Fibroblast of lung (primary cell): ENCODE measurements at regions not wholly inside any gene's neighbourhood (a gene's known extent, or its start where the extent isn't known, plus 50 kb on each side); places are given as distances from the start of the nearest gene placed in this dataset.

ENCODE experiments used
- EZH2 ChIP-seq: IDR thresholded peaks from 2 replicates; pipeline ENCODE4 v1.5.1; 2012; ENCODE audit warnings: low read length, control low read depth, mild to moderate bottlenecking; ENCODE audit errors: missing control alignments
- TF ChIP-seq, protein P1 (sequence below), 2 donors: IDR thresholded peaks in 1 of 2; conservative IDR thresholded peaks in 1 of 2; 1 replicate in 1 of 2; 2 replicates in 1 of 2; pipeline ENCODE4 v1.5.1; 2011 to 2012; ENCODE audit warnings: low read length in 2 of 2, control low read depth in 1 of 2, inconsistent platforms in 1 of 2, low read depth in 1 of 2, mild to moderate bottlenecking in 1 of 2

- TF ChIP-seq, protein P1, sequence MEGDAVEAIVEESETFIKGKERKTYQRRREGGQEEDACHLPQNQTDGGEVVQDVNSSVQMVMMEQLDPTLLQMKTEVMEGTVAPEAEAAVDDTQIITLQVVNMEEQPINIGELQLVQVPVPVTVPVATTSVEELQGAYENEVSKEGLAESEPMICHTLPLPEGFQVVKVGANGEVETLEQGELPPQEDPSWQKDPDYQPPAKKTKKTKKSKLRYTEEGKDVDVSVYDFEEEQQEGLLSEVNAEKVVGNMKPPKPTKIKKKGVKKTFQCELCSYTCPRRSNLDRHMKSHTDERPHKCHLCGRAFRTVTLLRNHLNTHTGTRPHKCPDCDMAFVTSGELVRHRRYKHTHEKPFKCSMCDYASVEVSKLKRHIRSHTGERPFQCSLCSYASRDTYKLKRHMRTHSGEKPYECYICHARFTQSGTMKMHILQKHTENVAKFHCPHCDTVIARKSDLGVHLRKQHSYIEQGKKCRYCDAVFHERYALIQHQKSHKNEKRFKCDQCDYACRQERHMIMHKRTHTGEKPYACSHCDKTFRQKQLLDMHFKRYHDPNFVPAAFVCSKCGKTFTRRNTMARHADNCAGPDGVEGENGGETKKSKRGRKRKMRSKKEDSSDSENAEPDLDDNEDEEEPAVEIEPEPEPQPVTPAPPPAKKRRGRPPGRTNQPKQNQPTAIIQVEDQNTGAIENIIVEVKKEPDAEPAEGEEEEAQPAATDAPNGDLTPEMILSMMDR (conservative IDR thresholded peaks at IDR 0.05 in 1 of 2, IDR thresholded peaks at IDR 0.05 in 1 of 2; ENCODE audit: low read depth in 1 of 2, low read length in 2 of 2) = no peak
- TF ChIP-seq EZH2 = no peak
Observed at GRCh38 chr5:115702025-115702424, 76.2 kb upstream of the TMED7 start.
